ENCODE measurements at regions not wholly inside any gene's neighbourhood (a gene's known extent, or its start where the extent isn't known, plus 50 kb on each side); places are given as distances from the start of the nearest gene placed in this dataset.

GRCh38 chr12:125971981-125972380, 906.7 kb downstream of the AACS start:
- H3K9me3 Mint-ChIP-seq, result peaks cover 0 to 9% of the 10 kb centered on the region in 2 donors
- Histone ChIP-seq H3K4me1 (ENCODE audit: control insufficient read depth, insufficient read depth, low read length) (no peaks in the 10 kb centered on the region), H3K27me3 (ENCODE audit: control insufficient read depth, insufficient read depth, low read length) (no peaks in the 10 kb centered on the region), H3K36me3 (ENCODE audit: control insufficient read depth, insufficient read depth, low read length) (no peaks in the 10 kb centered on the region), H3K9me3 (ENCODE audit: control insufficient read depth, insufficient read depth, low read length) (no peaks in the 10 kb centered on the region), H3K4me3 (ENCODE audit: low read length) (no peak overlapping the region), H3K27ac (ENCODE audit: low read length) (no peak overlapping the region)
- WGBS (ENCODE audit: insufficient coverage), result 73% methylated on average over 3 of the region's 3 CpGs
- H3K4me3 Mint-ChIP-seq, result no peak overlapping the region
- no peak overlapping the region for H3K27ac Mint-ChIP-seq
- no peaks in the 10 kb centered on the region for H3K27me3 Mint-ChIP-seq (ENCODE audit: low read depth in 2 of 2)
- intact Hi-C loops (cut with micrococcal nuclease), result no loop called here
- no peaks in the 10 kb centered on the region for H3K36me3 Mint-ChIP-seq
- H3K4me1 Mint-ChIP-seq, result no peaks in the 10 kb centered on the region
- no peak for DNase-seq
- no peak for TF ChIP-seq CTCF (IDR thresholded peaks at IDR 0.05)
- ATAC-seq, result no peak

- TF ChIP-seq CTCF (IDR thresholded peaks at IDR 0.05), result no peak
- intact Hi-C loops (cut with micrococcal nuclease), result no loop called here
- H3K4me1 ChIP-seq (ENCODE audit: control insufficient read depth, insufficient read depth, low read length), result peaks cover under 1% of the 10 kb centered on the region
- DNase-seq (no peak), ATAC-seq (no peak)
- H3K36me3 Mint-ChIP-seq, result no peaks in the 10 kb centered on the region
- H3K9me3 Mint-ChIP-seq, result peaks cover 0 to 8% of the 10 kb centered on the region in 2 donors
- H3K4me1 Mint-ChIP-seq, result no peaks in the 10 kb centered on the region
- H3K27me3 Mint-ChIP-seq (ENCODE audit: low read depth in 2 of 2), result peaks cover 0 to 4% of the 10 kb centered on the region in 2 donors
- H3K27me3 ChIP-seq (ENCODE audit: control insufficient read depth, insufficient read depth, low read length), result no peaks in the 10 kb centered on the region
- no peak overlapping the region for H3K27ac ChIP-seq (ENCODE audit: low read length)
- no peaks in the 10 kb centered on the region for H3K36me3 ChIP-seq (ENCODE audit: control insufficient read depth, insufficient read depth, low read length)
- H3K4me3 Mint-ChIP-seq, result no peak overlapping the region
- peaks cover 3% of the 10 kb centered on the region for H3K9me3 ChIP-seq (ENCODE audit: control insufficient read depth, insufficient read depth, low read length)
- WGBS (ENCODE audit: insufficient coverage), result 59% methylated on average over 2 of the region's 2 CpGs
- H3K27ac Mint-ChIP-seq, result no peak overlapping the region
- H3K4me3 ChIP-seq (ENCODE audit: low read length), result no peak overlapping the region
Measured at GRCh38 chr12:125978286-125978685, 913.1 kb downstream of the AACS start.

- Histone ChIP-seq H3K36me3 (ENCODE audit: control insufficient read depth, insufficient read depth, low read length) (no peaks in the 10 kb centered on the region), H3K4me1 (ENCODE audit: control insufficient read depth, insufficient read depth, low read length) (peaks cover 5% of the 10 kb centered on the region), H3K27ac (ENCODE audit: low read length) (no peak overlapping the region), H3K9me3 (ENCODE audit: control insufficient read depth, insufficient read depth, low read length) (peaks cover 3% of the 10 kb centered on the region), H3K4me3 (ENCODE audit: low read length) (no peak overlapping the region), H3K27me3 (ENCODE audit: control insufficient read depth, insufficient read depth, low read length) (no peaks in the 10 kb centered on the region)
- H3K27ac Mint-ChIP-seq, result no peak overlapping the region
- 84% methylated on average over 4 of the region's 7 CpGs for WGBS (ENCODE audit: insufficient coverage)
- peaks cover 4 to 12% of the 10 kb centered on the region in 2 donors for H3K27me3 Mint-ChIP-seq (ENCODE audit: low read depth in 2 of 2)
- no peak for ATAC-seq
- peaks cover 0 to 8% of the 10 kb centered on the region in 2 donors for H3K9me3 Mint-ChIP-seq
- no peak overlapping the region for H3K4me3 Mint-ChIP-seq
- no peaks in the 10 kb centered on the region for H3K36me3 Mint-ChIP-seq
- intact Hi-C loops (cut with micrococcal nuclease), result no loop called here
- no peaks in the 10 kb centered on the region for H3K4me1 Mint-ChIP-seq
- no peak for TF ChIP-seq CTCF (IDR thresholded peaks at IDR 0.05)
- no peak for DNase-seq
Measured at GRCh38 chr12:125981610-125982253, 916.5 kb downstream of the AACS start.

All from natural killer cell (primary cell).